HG02981 (cell line): ENCODE measurements at regions not wholly inside any gene's neighbourhood (a gene's known extent, or its start where the extent isn't known, plus 50 kb on each side); places are given as distances from the start of the nearest gene placed in this dataset.
"Not testable (repeated sequence)": the region's sequence is repeated elsewhere in the genome, so short reads cannot be mapped to it uniquely, and the experiment has no call there.

Experiments used
- ATAC-seq: cut with Tn5 transposase; IDR thresholded peaks from one replicate; pipeline ENCODE4 v1.9.1; 2021; ENCODE audit warnings: mild to moderate bottlenecking, moderate library complexity; ENCODE audit not compliant: unreplicated experiment

DNA sequence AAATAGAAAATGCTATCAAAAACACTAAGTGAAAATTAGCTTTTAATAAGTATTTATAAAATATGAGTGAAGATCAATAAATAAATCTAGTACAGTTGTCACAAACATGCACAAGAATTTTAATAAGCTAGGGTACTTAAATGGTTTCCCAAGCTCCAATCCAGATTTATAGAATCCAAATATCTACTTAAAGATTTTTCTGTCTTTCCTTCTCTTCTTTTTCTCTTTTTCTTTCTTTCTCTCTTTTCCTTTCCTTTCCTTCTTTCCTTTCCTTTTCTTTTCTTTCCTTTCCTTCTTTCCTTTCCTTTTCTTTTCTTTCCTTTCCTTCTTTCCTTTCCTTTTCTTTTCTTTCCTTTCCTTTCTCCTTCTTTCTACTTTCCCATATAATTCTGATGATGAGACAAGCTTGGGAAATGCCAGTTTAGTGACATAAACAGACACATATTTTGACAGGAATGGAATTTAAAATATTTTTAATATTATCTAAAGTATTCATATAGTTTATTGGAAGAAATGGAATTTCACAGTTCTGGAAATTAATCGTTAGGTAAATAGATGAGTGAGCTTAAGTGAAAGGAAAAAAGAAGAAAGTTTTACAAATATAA, 832.8 kb downstream of the NR2F1-AS1 start:
- ATAC-seq, result no peak

DNA sequence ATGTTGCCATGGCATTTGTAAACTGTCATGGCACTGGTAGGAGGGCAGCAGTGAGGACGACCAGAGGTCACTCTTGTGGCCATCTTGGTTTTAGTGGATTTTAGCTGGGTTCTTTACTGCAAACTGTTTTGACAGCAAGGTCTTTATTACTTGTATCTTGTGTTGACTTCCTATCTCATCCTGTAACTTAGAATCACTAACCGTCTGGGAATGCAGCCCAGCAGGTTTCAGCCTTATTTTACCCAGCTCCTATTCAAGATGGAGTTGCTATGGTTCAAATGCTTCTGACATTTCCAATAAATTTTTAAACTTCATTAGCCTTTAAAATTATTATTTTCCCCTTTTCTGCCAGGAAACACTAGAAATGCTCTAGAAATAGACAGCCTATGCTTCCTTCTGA, 839.1 kb downstream of the NR2F1-AS1 start:
- ATAC-seq, result no peak

DNA sequence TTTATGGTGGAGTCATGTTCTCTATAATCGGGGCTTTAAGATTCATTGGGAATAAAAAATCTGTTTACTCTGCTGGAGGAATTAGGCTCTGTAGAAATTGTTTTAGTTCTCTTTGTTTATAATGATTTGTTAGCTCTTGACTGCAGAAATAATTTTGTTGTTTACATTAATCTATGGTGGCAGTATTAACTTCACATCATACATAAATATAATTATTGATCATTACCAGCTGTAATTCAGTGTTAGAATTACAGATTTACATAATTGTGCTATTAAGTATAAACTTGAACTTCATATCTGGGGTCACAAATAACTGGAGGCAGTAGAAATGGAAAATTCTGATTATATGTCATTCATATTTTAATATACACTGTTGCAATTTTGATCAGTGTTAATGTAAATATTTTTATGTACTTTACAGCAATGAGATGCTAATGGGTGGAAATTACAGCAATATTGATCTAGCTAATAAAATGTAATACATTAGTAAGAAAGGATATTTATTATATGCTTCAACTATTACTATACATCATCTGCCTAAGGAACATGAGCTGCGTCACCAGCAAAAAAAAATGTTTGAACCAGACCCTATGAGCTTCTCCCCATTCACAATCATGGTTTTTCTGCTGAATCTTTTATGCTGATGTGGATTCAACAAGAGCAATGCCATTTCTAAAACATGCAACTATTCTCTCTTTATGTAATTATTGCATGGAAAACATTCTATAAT, 846.6 kb downstream of the NR2F1-AS1 start:
- ATAC-seq, result no peak

DNA sequence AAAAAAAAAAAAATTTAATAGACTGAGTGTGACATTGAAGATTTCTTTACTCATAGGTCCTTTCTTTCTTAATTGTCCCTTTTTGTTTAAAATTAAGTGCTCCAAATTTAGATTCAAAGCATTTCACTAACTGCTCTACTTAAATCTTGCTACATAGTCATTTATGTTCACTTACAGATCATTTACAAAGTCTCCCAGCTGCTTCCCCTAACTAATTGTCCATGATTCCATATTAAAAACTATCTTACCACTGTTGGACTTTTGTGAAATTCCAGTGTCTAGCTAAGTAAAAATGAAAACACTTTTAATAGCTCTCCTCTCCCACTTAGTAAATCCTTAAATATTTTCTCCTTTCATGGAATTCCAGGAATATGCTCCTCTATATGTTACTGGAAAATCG, 850.5 kb downstream of the NR2F1-AS1 start:
- ATAC-seq, result no peak

DNA sequence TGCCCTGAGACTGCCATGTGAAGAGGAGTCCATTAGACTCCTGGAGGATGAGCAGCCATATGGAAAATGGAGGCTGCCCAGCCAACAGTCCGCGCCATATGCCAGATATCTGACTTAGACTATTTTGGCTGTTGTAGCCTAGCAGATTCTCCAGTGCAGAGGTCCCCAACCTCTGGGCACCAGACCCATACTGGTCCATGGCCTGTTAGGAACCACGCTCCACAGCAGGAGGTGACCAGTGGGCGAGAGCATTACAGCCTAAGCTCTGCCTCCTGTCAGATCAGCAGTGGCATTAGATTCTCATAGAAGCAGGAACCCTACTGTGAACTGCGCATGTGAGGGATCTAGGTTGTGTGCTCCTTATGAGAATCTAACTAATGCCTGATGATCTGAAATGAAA, 851.9 kb downstream of the NR2F1-AS1 start:
- no peak for ATAC-seq

DNA sequence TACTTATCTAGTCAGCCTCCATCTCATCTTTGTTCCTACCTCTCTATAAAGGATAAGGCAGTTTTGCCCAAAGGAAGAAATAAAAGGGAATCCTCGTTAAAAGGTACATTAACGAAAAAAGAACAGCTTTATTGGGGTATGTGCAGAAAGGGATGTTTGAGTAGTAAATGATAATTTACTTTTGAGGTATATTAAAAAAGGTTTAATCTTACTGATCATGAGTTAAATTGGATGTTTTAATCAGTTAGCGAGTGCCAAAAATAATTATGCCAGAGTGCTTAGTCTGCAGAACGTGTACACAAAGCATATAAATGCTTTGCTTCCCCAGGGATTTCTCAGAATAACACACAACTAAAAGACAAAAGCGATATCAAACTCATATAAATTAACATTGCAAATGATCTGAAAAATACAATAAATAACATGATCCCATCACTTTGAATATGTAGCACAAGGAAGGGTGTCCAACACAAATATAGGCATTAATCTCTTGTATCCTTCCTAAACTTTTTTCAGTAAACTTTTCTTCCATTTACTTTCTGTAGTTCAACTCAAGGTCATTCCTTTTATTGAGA, 865.0 kb downstream of the NR2F1-AS1 start:
- ATAC-seq, result no peak

DNA sequence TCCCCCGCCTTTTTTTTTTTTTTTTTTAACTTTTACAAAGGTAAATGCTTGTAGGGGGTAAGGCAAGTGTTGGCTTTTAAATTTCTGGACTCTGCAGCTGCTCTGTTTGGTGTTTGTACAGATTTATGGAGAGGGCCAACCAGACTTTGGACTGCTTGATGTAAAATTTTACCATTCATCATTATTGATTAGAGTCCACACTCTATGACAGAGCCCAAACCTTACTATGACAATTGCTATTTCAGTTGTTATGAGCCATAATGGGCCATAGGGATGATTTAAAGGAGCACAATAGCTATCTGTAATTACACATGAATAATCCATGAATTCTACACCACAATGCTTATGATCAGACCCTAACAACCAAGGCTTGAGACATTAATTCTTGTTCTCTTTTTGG, 867.2 kb downstream of the NR2F1-AS1 start:
- ATAC-seq, result no peak

DNA sequence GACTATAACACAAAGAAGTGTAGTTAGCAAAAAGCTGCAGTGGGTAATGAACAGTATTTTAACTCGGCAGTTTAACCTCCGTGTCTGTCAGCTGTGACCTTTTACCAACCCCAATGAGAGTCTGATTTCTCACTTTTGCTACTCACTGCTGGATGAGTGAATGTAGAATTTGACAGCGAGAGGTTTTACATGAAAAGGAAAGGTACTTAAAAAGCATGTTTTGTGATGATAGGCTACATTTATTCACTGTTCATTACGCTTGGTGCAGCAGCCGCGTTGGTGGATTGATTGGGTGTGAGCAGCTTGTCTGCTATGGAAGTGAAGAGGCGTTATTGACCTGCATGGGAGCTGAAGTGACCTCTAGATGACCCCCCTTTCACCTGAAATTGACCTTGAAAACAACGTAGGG, 867.7 kb downstream of the NR2F1-AS1 start:
- no peak for ATAC-seq

DNA sequence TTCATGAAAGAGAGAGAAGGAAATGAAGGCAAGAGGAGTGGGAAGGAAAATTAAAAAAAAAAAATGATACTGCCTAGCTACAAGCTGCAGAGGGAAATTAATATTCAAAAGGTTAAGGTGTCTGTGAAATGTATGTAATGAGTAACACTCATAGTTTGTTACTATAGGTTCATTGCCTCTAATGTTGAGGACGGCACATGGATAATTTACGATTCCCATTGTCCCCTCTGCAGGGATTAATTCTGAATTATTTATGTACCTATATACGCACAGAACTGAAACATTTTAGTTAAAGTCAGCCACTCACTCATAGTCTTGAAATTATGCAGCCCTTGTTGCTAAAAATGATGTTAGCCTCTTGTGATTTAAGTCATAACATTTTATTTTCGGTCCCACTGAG, 869.1 kb downstream of the NR2F1-AS1 start:
- ATAC-seq, result no peak

DNA sequence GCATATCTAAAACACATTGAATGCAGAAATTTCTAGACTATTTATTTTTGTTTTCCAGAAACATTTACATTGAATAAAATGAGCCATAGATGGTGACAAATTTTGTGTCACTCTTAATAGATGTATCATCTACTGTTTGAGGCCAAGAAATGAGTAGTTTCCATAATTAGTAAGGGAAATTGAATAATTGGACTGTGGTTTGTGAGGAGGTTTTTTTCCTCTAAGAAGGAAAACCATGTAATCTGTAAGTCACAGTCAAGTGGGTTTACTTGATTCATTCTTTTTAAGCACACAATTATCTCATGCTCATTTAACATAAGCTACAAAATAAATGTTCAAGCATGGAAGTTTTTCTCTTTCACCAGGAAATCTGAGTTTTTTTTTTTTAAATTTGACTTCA, 876.4 kb downstream of the NR2F1-AS1 start:
- no peak for ATAC-seq

DNA sequence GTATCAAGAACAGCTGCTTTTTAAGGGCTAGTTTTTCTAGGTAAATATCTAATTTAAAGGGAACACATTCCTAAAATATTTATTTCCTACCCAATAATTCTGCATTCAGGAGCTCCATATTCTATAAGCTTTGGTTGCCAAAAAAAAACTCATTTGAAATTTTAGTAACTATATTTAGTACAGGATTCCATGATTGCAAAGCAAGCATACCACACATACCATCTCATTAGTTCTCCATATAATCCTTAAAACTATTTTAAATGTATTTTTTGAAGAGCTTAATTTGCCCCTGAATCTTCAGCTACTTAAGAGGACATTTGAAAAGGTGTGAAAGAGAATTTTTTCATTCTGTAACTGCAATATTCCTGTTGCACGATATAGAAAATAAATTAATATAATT, 877.0 kb downstream of the NR2F1-AS1 start:
- no peak for ATAC-seq

DNA sequence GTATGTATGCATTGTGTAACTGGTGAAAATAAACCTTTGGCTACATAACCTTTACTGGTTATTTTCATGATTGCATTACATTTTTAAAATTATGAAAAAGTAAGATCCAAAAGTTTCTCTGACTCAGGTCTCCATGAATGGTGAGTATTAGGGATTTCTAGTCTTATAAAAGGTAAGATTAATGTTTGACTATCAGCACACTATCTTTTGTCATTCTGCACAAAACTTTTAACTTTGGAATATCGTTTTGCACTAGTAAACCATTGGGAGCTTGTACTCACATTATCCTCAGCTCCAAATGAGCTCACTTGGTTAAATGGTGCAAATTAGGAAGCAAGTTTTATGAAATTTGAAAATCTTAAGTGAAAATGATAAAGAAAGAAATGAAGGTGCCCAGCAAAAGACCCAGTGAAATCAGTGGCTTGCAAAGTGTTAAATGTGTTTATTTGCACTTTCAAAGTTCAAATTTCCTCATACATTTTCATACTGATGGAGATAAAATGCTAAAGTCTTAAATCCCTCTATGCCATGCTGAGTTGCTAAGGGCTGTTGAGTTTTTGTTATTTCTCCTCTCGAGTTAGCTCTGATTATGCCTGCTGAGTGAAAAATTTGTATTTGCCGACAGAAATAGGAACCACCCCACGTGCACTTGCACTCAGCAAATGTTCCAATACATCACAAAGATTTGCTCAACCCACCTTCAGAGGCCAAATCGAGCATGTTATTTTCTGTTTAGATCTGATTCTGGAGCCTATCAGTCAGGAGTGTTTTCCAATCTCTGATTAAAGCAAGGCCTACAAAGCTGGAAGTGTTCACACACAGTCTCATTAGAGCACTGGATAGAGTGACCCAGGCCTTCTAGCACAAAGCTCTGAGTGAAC, 885.7 kb downstream of the NR2F1-AS1 start:
- no peak for ATAC-seq

DNA sequence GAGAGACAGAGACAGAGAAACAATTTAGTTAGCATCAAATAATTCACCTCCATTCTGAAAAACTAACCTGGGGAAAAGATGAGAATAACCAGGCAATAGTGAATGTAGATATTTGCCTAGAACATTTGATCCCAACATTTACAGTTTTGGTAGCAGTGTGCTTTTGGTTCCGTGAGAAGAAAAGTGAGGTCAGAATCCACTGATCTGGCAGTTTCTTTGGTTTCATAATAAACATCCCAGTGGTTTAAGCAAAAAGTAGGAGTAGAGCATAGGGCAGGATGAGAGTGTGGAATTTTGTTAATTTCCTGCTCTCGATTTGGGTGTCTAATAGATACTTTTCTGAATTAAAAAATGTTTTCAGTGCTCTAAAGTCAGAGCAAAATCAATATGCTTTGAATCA, 887.0 kb downstream of the NR2F1-AS1 start:
- no peak for ATAC-seq

DNA sequence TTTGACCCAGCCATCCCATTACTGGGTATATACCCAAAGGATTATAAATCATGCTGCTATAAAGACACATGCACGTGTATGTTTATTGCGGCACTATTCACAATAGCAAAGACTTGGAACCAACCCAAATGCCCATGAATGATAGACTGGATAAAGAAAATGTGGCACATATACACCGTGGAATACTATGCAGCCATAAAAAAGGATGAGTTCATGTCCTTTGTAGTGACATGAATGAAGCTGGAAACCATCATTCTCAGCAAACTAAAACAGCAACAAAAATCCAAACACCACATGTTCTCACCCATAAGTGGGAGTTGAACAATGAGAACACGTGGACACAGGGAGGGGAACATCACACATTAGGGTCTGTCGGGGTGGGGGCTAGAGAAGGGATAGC, 889.1 kb downstream of the NR2F1-AS1 start:
- ATAC-seq, result not testable (repeated sequence)

DNA sequence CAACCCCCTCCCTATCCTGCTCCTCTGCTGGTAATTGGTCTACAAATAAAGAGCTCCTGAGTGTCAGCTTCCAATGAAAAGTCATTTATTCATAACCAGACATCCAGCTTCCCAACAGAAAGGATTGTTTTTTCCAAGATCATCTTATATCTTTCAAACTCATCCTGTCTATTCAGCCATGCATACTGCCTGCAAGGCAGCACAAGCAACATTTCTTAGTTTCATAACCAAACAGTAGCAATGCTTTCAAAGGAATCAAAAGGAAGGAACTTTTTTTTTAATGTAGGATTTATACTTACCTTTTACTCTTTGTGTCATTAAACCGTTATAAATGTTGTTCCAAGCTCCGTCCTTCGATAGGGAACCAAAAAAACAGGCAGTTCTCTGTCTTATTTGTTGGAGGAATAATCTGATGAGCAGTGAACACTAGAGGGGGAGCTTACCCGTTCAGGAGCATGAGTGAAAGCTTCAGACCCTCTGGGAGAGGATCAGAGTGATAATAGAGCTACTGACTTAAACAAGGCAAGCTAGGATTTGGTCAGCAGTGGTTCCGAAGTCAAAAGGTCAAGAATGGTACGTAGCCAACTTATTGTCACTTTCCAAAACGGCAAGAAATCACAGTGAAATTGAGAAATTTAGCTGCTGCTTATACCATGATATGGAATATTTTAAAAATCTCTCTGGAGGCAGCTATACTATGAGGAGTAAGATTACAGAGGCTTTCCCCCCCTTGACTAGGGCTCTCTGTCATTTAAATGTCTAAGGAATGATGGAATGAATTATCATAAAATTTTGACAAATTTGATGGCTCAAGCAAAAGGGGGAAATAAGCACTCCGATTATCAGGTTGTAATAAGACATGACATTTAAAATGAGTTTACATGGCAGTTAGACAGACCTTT, 892.9 kb downstream of the NR2F1-AS1 start:
- ATAC-seq, result no peak

DNA sequence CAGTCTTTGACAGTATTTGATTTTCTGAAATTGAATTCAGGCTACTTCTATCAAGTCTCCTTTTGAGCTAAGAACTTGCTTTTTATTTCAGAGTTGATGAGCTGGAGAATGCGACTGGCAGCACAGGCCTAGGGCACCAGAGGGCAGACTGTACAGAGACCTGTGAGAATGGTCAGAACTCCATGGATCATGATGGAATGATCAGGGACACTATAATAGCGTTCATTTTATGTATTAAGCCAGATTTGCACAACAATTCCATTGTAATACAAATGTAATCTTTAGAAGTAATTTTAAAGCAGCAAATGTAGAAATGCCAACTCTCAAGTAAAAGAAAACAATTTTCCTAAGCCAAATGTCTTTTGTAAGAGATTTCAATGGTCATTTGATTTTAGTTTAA, 902.4 kb downstream of the NR2F1-AS1 start:
- no peak for ATAC-seq

DNA sequence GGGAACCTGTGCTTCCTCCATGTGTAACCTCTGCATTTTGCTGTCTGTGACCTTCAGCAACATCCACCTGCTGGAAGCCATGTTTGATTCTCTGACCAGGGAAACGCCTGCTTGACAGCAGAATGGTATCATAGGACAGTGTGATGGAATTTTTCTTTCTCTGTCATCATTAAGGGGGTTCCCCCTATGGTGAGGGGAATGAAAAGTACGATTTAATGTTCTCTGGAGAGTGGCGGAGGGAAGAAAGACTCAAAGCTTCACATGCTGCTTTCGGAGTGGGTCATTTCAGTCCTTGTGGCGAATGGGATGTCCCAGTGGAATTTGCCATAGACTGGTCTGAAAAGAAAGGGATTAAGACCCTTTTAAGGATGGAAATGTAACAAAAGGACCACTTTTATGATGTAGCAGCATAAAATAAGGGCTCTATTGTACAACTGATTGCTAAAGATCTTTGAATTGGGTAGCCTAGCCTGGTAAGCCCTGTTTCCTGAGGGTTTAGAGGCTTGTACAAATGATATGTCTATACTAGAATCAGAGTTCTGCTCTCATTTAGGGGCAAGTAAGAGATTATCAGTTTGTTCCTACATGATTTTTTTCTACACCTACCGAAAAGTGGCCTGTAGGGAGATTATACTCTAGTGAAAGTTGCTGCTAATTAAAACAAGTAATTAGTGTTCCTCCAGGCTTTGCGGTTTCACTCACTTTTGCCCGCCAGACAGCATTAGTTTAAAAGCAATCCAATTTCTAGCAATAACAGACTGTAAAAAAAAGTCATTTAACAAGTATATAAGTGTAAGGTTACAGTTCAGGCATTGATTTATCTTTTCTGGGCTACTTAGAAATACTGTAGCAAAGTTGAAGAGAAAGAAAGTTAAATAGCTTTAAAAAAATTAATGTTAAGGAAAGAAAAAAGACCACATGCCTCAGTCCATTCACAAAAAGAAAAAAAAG, 904.5 kb downstream of the NR2F1-AS1 start:
- ATAC-seq, result no peak

DNA sequence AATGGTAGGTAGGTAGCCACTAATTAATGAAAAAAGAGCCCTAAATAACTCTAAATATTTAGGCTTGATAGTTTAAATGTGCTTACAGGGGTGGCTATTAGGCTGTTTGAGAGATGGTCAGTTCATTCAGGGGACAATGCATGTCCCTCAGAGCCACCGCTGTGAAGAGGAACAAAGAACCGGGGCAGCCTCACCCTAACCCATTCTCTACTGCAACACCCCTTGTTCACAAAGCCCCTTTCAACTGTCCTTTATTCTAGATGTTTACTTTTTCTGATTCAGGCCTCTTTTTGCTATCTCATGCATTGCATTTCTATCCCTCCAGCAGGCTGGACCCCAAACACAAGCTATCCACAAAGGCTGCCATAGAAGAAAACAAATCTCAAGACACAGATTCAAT, 906.7 kb downstream of the NR2F1-AS1 start:
- ATAC-seq, result no peak

DNA sequence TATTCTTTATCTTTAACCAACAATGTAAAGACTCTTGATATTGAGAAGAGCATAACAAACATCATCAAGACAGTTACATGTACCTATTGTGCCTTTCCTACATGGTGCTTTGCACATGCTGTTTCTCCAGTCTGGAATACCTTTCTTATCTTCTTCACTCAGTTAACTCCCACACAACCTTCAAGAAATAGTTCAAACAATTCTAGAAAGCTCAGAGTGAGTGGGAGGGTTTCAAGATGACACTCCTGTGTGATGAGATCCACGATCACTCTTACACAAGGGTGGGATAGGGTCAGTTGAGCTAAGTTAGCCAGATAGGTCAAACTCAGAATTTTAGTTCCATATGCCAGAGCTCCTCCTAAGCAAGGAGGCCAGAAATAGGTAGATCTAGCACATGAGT, 915.5 kb downstream of the NR2F1-AS1 start:
- no peak for ATAC-seq
